Chondrocyte (in vitro differentiated cells): ENCODE measurements at regions not wholly inside any gene's neighbourhood (a gene's known extent, or its start where the extent isn't known, plus 50 kb on each side); places are given as distances from the start of the nearest gene placed in this dataset.

Experiments
- DNase-seq: peaks from one replicate; pipeline ENCODE4 v3.0.0; 2021; ENCODE audit warnings: mixed read lengths, low spot score
- H3K27ac Mint-ChIP-seq: one replicate; pipeline ENCODE4 v1.8.0; 2021; ENCODE audit warnings: mild to moderate bottlenecking, moderate library complexity, mixed read lengths; ENCODE audit not compliant: unreplicated experiment
- H3K27me3 Mint-ChIP-seq: 2 replicates; pipeline ENCODE4 v1.8.0; 2021; ENCODE audit warnings: low read depth, mixed read lengths
- H3K36me3 Mint-ChIP-seq: 2 replicates; pipeline ENCODE4 v1.8.0; 2021; ENCODE audit warnings: low read depth, mixed read lengths
- H3K4me1 Mint-ChIP-seq: 2 replicates; pipeline ENCODE4 v1.8.0; 2021; ENCODE audit warnings: low read depth, mild to moderate bottlenecking, mixed read lengths
- H3K4me3 Mint-ChIP-seq: one replicate; pipeline ENCODE4 v1.8.0; 2021; ENCODE audit warnings: mild to moderate bottlenecking, moderate library complexity, mixed read lengths; ENCODE audit not compliant: unreplicated experiment
- H3K9me3 Mint-ChIP-seq: 2 replicates; pipeline ENCODE4 v1.8.0; 2021; ENCODE audit warnings: low read depth, mixed read lengths
- CTCF ChIP-seq: fragments of 200-600 bp; sonication (generic); IDR thresholded peaks from 2 replicates; pipeline ENCODE4 v1.5.0; 2021; ENCODE audit warnings: antibody characterized with exemption, mild to moderate bottlenecking, moderate library complexity

- Mint-ChIP-seq H3K4me3 (no peak overlapping the region), H3K27ac (no peak overlapping the region), H3K4me1 (peaks cover 6% of the 10 kb centered on the region), H3K27me3 (peaks cover 17% of the 10 kb centered on the region), H3K36me3 (no peaks in the 10 kb centered on the region), H3K9me3 (no peaks in the 10 kb centered on the region)
- TF ChIP-seq CTCF, result no peak
- DNase-seq, result no peak
Measured at GRCh38 chr7:69518705-69519077, 79.6 kb upstream of the AUTS2 start.

- Mint-ChIP-seq H3K27me3 (peaks cover 5% of the 10 kb centered on the region), H3K27ac (no peak overlapping the region), H3K4me3 (no peak overlapping the region), H3K9me3 (peaks cover 5% of the 10 kb centered on the region), H3K36me3 (no peaks in the 10 kb centered on the region), H3K4me1 (no peaks in the 10 kb centered on the region)
- DNase-seq, result no peak
- no peak for TF ChIP-seq CTCF
Measured at GRCh38 chr7:69526570-69526969, 71.7 kb upstream of the AUTS2 start.

GRCh38 chr7:69527706-69528105 lies 70.6 kb upstream of the AUTS2 start:
- Mint-ChIP-seq H3K4me1 (no peaks in the 10 kb centered on the region), H3K27ac (no peak overlapping the region), H3K9me3 (peaks cover 5% of the 10 kb centered on the region)

GRCh38 chr7:69531050-69531449 lies 67.2 kb upstream of the AUTS2 start:
- H3K27ac Mint-ChIP-seq, result no peak overlapping the region

More at GRCh38 chr7:69527706-69528105, 70.6 kb upstream of the AUTS2 start:
- Mint-ChIP-seq H3K27me3 (peaks cover 2% of the 10 kb centered on the region), H3K36me3 (no peaks in the 10 kb centered on the region), H3K4me3 (no peak overlapping the region)
- DNase-seq, result no peak
- no peak for TF ChIP-seq CTCF

GRCh38 chr7:69534461-69535041 lies 63.7 kb upstream of the AUTS2 start:
- Mint-ChIP-seq H3K36me3 (no peaks in the 10 kb centered on the region), H3K4me1 (no peaks in the 10 kb centered on the region), H3K27ac (no peak overlapping the region), H3K9me3 (no peaks in the 10 kb centered on the region), H3K27me3 (peaks cover 26% of the 10 kb centered on the region), H3K4me3 (no peak overlapping the region)
- DNase-seq, result peak; percentile 18
- TF ChIP-seq CTCF, result no peak

More at GRCh38 chr7:69531050-69531449, 67.2 kb upstream of the AUTS2 start:
- H3K4me3 Mint-ChIP-seq, result no peak overlapping the region
- DNase-seq, result peak; percentile 29
- no peak for TF ChIP-seq CTCF
- H3K27me3 Mint-ChIP-seq, result peaks cover 16% of the 10 kb centered on the region
- no peaks in the 10 kb centered on the region for H3K4me1 Mint-ChIP-seq
- H3K9me3 Mint-ChIP-seq, result no peaks in the 10 kb centered on the region
- no peaks in the 10 kb centered on the region for H3K36me3 Mint-ChIP-seq
